WTC11 (cell line): ENCODE measurements at regions not wholly inside any gene's neighbourhood (a gene's known extent, or its start where the extent isn't known, plus 50 kb on each side); places are given as distances from the start of the nearest gene placed in this dataset.

Experiments
- ATAC-seq: fragments of 200-7000 bp; cut with Tn5 transposase; 2 replicates; pipeline ENCODE4 v1.10.0; 2021; ENCODE audit warnings: mild to moderate bottlenecking, moderate library complexity
- CTCF ChIA-PET: fragments of 300-600 bp; sonication (Branson Sonifier 250); formaldehyde crosslinking; loops from one replicate; lab custom pipeline; 2021; ENCODE audit warnings: antibody characterized with exemption; lab: Charles Lee
- POLR2A ChIA-PET: fragments of 350-600 bp; sonication (Branson Sonifier 250); formaldehyde crosslinking; loops from one replicate; lab custom pipeline; 2021; ENCODE audit warnings: antibody characterized with exemption; lab: Charles Lee
- DNase-seq: peaks from one replicate; pipeline ENCODE4 v3.0.0; 2021; ENCODE audit warnings: low spot score
- H3K27ac Mint-ChIP-seq: 2 replicates; pipeline ENCODE4 v1.8.0; 2021; ENCODE audit warnings: mixed read lengths
- H3K27me3 Mint-ChIP-seq: 2 replicates; pipeline ENCODE4 v1.8.0; 2021; ENCODE audit warnings: low read depth, mild to moderate bottlenecking, moderate library complexity, mixed read lengths
- H3K36me3 Mint-ChIP-seq: 2 replicates; pipeline ENCODE4 v1.8.0; 2021; ENCODE audit warnings: mixed read lengths
- H3K4me1 Mint-ChIP-seq: 2 replicates; pipeline ENCODE4 v1.8.0; 2022; ENCODE audit warnings: mixed read lengths
- H3K4me3 Mint-ChIP-seq: 2 replicates; pipeline ENCODE4 v1.8.0; 2021; ENCODE audit warnings: mild to moderate bottlenecking, moderate library complexity, mixed read lengths
- H3K9me3 Mint-ChIP-seq: 2 replicates; pipeline ENCODE4 v1.8.0; 2021; ENCODE audit warnings: mixed read lengths
- ARID4B ChIP-seq: sonication (generic); formaldehyde crosslinking; IDR thresholded peaks from 2 replicates; pipeline ENCODE4 v1.8.0; 2023; ENCODE audit warnings: missing genetic modification reagents, mild to moderate bottlenecking, borderline replicate concordance
- ATF2 ChIP-seq: sonication (generic); formaldehyde crosslinking; IDR thresholded peaks from 2 replicates; pipeline ENCODE4 v1.8.1; 2022; ENCODE audit warnings: low read depth, missing genetic modification reagents, borderline replicate concordance
- CTCF ChIP-seq: fragments of 200-600 bp; IDR thresholded peaks from 2 replicates; pipeline ENCODE4 v1.8.0; 2022; ENCODE audit warnings: antibody characterized with exemption
- EMX1 ChIP-seq: fragments of 250-450 bp; sonication (Bioruptor Pico); IDR thresholded peaks from 2 replicates; pipeline ENCODE4 v1.8.0; 2021; ENCODE audit warnings: mild to moderate bottlenecking
- ESRRA ChIP-seq: sonication (generic); formaldehyde crosslinking; IDR thresholded peaks from 2 replicates; pipeline ENCODE4 v1.8.1; 2022; ENCODE audit warnings: mild to moderate bottlenecking, missing genetic modification reagents, borderline replicate concordance
- GTF2I ChIP-seq: fragments of 250-450 bp; sonication (Bioruptor Pico); conservative IDR thresholded peaks from 2 replicates; pipeline ENCODE4 v1.4.0; 2021; ENCODE audit warnings: mild to moderate bottlenecking
- IRF2 ChIP-seq: sonication (generic); formaldehyde crosslinking; IDR thresholded peaks from 2 replicates; pipeline ENCODE4 v1.8.0; 2022; ENCODE audit warnings: low read depth, missing genetic modification reagents, borderline replicate concordance
- JUN ChIP-seq: sonication (generic); formaldehyde crosslinking; IDR thresholded peaks from 2 replicates; pipeline ENCODE4 v1.8.0; 2023; ENCODE audit warnings: mild to moderate bottlenecking, missing genetic modification reagents
- MAX ChIP-seq: sonication (generic); formaldehyde crosslinking; IDR thresholded peaks from 2 replicates; pipeline ENCODE4 v1.8.0; 2022; ENCODE audit warnings: mild to moderate bottlenecking, missing genetic modification reagents
- PRDM15 ChIP-seq: sonication (generic); formaldehyde crosslinking; IDR thresholded peaks from 2 replicates; pipeline ENCODE4 v1.8.0; 2022; ENCODE audit warnings: missing genetic modification reagents
- PRRX2 ChIP-seq: fragments of 250-450 bp; sonication (Bioruptor Pico); IDR thresholded peaks from 2 replicates; pipeline ENCODE4 v1.8.0; 2021; ENCODE audit warnings: mild to moderate bottlenecking
- SMAD3 ChIP-seq: sonication (generic); formaldehyde crosslinking; IDR thresholded peaks from 2 replicates; pipeline ENCODE4 v1.8.0; 2022; ENCODE audit warnings: missing genetic modification reagents, mild to moderate bottlenecking, borderline replicate concordance
- ZNF396 ChIP-seq: fragments of 250-450 bp; sonication (Bioruptor Pico); IDR thresholded peaks from 2 replicates; pipeline ENCODE4 v1.8.0; 2021; ENCODE audit warnings: mild to moderate bottlenecking, moderate library complexity, borderline replicate concordance
- ZNF425 ChIP-seq: fragments of 250-450 bp; sonication (Bioruptor Pico); conservative IDR thresholded peaks from 2 replicates; pipeline ENCODE4 v1.9.0; 2021; ENCODE audit warnings: mild to moderate bottlenecking
- ZSCAN18 ChIP-seq: fragments of 250-450 bp; sonication (Bioruptor Pico); IDR thresholded peaks from 2 replicates; pipeline ENCODE4 v2.1.2; 2022; ENCODE audit warnings: mild to moderate bottlenecking, moderate library complexity

- Mint-ChIP-seq H3K4me3 (no peak overlapping the region), H3K36me3 (no peaks in the 10 kb centered on the region), H3K4me1 (peaks cover 2% of the 10 kb centered on the region; the same call in 1 of the 2 replicates), H3K27ac (no peak overlapping the region), H3K27me3 (peaks cover 4% of the 10 kb centered on the region; the same call in 1 of the 2 replicates), H3K9me3 (no peaks in the 10 kb centered on the region)
- ChIA-PET POLR2A (no interaction called here), CTCF (no interaction called here)
- TF ChIP-seq CTCF (no peak), ZNF396 (no peak), ZNF425 (CRISPR knock-in tag) (no peak), IRF2 (CRISPR knock-in tag) (no peak), ATF2 (CRISPR knock-in tag) (no peak), PRDM15 (CRISPR knock-in tag) (no peak), MAX (CRISPR knock-in tag) (no peak), ESRRA (CRISPR knock-in tag) (no peak), SMAD3 (CRISPR knock-in tag) (no peak), JUN (no peak), ARID4B (CRISPR knock-in tag) (no peak), ZSCAN18 (CRISPR knock-in tag) (no peak), PRRX2 (CRISPR knock-in tag) (no peak), GTF2I (CRISPR knock-in tag) (no peak), EMX1 (CRISPR knock-in tag) (no peak)
- ATAC-seq (no peak), DNase-seq (no peak)
Observed at GRCh38 chr9:86464242-86464641, 110.0 kb upstream of the TUT7 start.
